ENCODE measurements at regions not wholly inside any gene's neighbourhood (a gene's known extent, or its start where the extent isn't known, plus 50 kb on each side); places are given as distances from the start of the nearest gene placed in this dataset.
"Not testable (repeated sequence)": the region's sequence is repeated elsewhere in the genome, so short reads cannot be mapped to it uniquely, and the experiment has no call there.

DNA sequence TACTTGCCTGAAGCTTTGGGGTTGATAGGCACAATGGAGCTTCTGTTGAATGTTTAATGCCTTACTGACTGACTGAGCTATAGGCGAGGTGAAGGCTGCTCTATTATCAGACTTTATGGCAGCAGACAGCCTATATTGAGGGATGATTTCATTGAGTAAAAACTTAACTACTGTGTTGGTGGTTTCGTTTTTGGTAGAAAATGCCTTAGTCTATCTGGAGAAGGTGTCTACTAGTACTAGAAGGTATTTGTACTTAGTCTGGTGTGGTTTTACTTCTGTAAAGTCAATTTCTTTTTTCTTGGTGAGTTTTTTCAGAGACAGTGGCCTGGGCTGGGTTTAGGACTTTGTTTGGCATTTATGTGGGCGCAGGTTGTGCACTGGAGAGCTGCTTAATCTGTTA is 97.2 kb downstream of the ALG1L2 start:
- TF ChIP-seq, protein P1, sequence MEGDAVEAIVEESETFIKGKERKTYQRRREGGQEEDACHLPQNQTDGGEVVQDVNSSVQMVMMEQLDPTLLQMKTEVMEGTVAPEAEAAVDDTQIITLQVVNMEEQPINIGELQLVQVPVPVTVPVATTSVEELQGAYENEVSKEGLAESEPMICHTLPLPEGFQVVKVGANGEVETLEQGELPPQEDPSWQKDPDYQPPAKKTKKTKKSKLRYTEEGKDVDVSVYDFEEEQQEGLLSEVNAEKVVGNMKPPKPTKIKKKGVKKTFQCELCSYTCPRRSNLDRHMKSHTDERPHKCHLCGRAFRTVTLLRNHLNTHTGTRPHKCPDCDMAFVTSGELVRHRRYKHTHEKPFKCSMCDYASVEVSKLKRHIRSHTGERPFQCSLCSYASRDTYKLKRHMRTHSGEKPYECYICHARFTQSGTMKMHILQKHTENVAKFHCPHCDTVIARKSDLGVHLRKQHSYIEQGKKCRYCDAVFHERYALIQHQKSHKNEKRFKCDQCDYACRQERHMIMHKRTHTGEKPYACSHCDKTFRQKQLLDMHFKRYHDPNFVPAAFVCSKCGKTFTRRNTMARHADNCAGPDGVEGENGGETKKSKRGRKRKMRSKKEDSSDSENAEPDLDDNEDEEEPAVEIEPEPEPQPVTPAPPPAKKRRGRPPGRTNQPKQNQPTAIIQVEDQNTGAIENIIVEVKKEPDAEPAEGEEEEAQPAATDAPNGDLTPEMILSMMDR (IDR thresholded peaks at IDR 0.05), result not testable (repeated sequence)
- TF ChIP-seq POLR2A, POLR2AphosphoS5, EP300 (IDR thresholded peaks at IDR 0.05): not testable (repeated sequence)
